ENCODE measurements at regions not wholly inside any gene's neighbourhood (a gene's known extent, or its start where the extent isn't known, plus 50 kb on each side); places are given as distances from the start of the nearest gene placed in this dataset.
"Not testable (repeated sequence)": the region's sequence is repeated elsewhere in the genome, so short reads cannot be mapped to it uniquely, and the experiment has no call there.

DNA sequence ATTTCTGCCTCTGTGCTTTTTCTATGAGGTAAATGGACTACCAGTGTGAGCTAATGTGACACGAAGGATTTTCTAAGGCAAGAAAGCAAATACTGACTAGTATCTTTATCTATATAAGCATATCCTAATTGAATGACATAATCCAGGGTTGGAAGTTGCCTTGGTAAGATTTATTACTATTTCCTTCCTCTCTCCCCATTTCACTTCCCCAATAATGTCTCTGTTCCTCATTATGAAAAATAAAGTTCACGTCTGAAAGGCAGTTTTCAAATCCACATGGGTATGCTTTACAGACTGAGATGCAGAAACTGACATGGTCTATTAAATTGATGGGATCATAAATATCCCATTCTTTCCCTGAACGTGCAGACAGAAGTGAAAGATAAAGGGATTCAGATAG lies 86.0 kb downstream of the DTWD1 start:
- no peak for DNase-seq (ENCODE audit: low read depth)

DNA sequence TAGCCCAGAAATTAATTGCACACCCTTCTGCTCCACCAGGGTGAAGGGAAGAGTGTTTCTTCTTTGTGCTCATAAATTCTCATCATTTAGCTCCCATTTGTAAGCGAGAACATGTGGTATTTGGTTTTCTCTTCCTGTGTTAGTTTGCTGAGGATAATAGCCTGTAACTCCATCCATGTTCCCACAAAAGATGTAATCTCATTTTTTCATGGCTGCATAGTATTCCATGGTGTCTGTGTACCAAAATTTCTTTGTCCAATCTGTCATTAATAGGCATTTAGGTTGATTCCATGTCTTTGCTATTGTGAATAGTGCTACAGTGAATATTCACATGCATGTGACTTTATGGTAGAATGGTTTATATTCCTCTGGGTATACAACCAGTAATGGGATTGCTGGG lies 86.8 kb downstream of the DTWD1 start:
- DNase-seq (ENCODE audit: low read depth): no peak

DNA sequence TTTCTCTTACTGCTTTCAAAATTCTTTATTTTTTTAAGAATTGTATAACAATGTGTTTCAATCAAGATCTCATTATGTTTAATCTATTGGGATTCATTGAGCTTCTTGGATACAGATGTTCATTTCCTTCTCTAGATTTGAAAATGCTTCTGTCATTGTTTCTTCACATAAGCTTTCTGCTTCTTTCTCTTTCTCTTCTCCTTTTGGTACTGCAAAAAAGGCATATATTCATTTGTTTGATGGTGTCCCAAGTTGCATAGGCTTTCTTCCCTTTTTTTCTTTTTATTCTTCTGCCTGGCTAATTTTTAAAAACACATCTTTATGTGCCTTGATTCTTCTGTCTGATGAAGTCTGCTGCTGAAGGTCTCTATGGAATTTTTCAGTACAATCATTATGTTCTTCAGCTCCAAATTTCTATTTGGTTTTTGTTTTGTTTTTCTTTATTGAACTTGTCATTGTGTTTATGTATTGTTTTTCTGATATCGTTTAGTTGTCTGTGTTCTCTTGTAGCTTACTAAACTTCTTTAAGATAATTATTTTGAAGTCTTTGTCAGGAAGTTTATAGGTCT lies 88.9 kb downstream of the DTWD1 start:
- DNase-seq (ENCODE audit: low read depth): no peak

- DNase-seq (ENCODE audit: low read depth): no peak
Measured at GRCh38 chr15:49712162-49712561, 91.3 kb downstream of the DTWD1 start.

DNA sequence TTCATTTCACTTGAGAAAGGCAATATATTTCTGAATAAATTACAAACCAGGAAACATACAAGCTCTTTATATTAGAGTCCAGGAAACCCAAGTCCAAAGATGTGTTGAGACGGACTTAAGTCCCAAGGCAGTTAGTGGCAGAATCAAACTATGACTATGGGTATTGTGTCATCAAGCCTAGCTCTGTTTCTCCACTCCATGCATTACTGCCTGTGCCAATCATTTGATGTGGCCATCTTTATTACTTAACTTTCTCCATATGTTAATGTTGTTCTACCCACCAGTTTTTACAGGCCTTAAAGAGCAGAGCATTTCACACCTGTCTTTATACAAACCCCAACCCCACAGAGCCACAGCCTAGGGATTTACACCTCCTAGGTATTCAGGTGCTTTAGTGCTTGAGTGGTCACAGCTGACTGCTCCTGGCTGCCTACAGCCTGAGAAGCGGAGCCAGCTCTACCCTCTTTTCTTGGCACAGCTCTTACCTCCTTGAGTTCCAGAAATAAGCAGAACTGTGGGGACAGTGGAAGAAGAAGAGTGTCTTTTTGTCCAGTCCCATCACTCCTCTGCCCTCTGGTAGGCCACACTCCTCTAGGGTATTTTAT lies 92.1 kb downstream of the DTWD1 start:
- DNase-seq (ENCODE audit: low read depth): no peak

DNA sequence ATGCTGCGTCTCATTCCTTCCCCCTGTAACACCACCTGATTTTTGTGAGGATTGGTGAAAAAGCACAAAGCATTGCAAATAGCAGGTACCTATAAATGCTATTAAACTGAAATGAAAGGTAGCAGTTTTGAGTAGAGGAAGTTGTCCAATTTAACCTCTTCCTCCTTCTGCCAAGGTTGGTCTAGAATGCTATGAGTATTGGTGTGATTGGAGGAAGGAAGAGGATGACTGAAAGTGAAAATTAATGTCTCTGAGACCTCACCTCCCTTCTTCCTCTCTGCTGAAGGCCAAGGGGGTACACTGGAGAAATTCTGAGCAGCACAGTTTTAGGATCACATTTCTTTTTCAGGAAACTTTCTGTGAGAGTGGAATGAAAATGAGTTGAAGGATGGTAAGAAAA lies 94.4 kb downstream of the DTWD1 start:
- DNase-seq (ENCODE audit: low read depth): no peak

DNA sequence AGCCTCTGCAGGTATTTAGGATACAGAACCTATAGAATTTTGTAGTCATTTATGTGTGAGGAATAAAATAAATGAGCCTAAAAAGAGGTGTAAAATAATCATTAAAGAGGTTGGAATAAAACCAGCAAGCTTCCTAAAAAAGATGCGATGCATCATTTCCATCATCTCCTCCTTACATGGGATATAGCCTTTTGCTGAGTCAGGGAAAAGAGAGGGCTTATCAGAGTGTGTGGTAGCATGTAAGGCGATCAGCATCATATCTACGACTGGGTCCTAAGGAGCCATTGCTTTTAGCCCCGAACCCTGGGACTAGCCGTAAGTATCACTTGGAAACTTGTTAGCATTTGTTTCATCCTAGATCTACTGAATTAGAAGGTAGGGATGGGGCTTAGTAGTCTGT lies 94.9 kb downstream of the DTWD1 start:
- no peak for DNase-seq (ENCODE audit: low read depth)

GRCh38 chr15:49718234-49718633 lies 97.4 kb downstream of the DTWD1 start:
- peak; percentile 39 for DNase-seq (ENCODE audit: low read depth)

- no peak for DNase-seq (ENCODE audit: low read depth)
Measured at GRCh38 chr15:49718846-49719245, 98.0 kb downstream of the DTWD1 start.

- no peak for DNase-seq (ENCODE audit: low read depth)
Measured at GRCh38 chr15:49720261-49720660, 99.4 kb downstream of the DTWD1 start.

GRCh38 chr15:49721091-49721490 lies 100.2 kb downstream of the DTWD1 start:
- no peak for DNase-seq (ENCODE audit: low read depth)

- DNase-seq (ENCODE audit: low read depth): no peak
Measured at GRCh38 chr15:49721621-49722020, 100.8 kb downstream of the DTWD1 start.

DNA sequence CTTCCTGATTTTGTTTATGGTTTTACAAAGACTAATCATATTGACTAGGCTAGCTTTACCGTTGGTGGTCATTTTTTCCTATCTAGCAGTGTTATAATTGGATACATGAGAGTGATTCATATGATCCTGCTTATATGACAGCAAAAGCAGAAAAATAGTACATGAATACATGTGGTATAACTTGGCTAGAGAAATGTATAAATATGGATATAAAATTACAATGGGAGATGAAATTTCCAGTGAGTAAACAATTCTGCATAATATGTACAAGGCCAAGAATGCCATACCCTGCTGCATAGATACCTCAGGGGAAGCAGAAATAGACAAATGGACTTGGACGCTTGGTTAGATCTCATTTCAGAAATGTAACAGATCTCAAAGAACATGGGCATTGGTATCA lies 103.1 kb downstream of the DTWD1 start:
- no peak for DNase-seq (ENCODE audit: low read depth)

- DNase-seq (ENCODE audit: low read depth): no peak
Measured at GRCh38 chr15:49731187-49732099, 110.6 kb downstream of the DTWD1 start.

- not testable (repeated sequence) for DNase-seq (ENCODE audit: low read depth)
Measured at GRCh38 chr15:49732109-49732508, 111.3 kb downstream of the DTWD1 start.

DNA sequence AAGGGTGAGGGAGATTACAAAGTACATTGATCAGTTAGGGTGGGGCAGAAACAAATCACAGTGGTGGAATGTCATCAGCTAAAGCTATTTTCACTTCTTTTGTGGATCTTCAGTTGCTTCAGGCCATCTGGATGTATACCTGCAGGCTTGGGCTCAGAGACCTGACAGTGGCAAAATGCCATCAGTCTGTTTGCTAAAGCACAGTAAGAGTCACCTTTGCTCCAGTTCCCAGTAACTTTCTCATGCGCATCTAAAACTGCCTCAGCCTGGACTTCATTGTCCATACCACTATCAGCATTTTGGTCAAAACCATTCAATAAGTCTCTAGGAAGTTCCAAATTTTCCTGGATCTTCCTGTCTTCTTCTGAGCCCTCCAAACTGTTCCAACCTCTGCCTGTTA lies 113.2 kb downstream of the DTWD1 start:
- DNase-seq (ENCODE audit: low read depth): not testable (repeated sequence)

DNA sequence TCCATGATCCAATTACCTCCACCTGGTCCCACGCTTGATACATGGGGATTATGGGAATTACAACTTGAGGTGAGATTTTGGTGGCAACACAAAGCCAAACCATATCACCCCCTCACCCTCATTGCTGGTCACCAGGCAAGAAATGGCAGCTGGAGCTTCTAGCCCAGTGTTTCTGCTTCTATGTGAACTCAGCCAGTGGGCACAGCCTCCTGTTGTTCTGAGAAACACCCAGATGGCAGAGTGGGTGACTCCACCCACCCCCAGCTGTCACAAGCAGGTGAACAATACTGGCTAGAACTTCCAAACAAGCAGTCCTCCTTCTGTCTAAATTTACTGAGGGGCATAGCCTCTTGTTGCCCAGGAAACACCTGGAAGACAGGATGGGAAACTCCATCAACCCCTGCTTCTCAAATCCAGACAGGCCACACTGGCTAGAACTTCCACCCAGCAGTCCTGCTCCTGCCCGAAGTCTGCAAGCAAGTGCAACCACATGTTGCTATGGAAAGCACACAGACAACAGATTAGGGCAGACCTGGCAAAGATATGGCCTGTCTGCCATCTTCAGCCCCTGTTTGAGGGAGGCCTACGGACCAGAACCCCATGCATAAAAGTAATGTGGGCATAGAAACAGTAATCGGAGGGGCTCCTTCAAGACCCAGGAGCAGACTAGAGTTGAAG lies 114.1 kb downstream of the DTWD1 start:
- DNase-seq (ENCODE audit: low read depth): no peak

- no peak for DNase-seq (ENCODE audit: low read depth)
Measured at GRCh38 chr15:49737127-49737526, 116.3 kb downstream of the DTWD1 start.

GRCh38 chr15:49741712-49742111 lies 120.9 kb downstream of the DTWD1 start:
- no peak for DNase-seq (ENCODE audit: low read depth)

DNA sequence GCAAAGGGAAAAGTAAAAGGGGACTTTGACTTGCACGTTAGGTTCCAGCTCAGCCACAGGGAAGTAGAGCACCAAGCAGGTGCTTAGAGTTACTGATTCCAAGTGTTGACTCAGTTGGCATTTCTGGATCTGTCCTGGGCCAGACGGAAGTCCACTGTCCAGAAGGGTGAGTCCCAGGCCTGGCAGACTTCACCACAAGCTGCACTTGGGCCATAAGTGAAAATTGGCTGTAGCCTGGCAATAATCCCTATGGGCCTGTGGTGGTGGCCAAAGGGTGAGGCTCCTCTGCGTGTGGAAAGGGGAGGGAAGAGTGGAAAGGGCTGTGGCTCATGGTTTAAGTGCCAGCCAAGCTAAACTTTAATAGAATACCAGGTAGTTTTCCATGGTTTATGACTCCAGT lies 121.5 kb downstream of the DTWD1 start:
- DNase-seq (ENCODE audit: low read depth): no peak

DNA sequence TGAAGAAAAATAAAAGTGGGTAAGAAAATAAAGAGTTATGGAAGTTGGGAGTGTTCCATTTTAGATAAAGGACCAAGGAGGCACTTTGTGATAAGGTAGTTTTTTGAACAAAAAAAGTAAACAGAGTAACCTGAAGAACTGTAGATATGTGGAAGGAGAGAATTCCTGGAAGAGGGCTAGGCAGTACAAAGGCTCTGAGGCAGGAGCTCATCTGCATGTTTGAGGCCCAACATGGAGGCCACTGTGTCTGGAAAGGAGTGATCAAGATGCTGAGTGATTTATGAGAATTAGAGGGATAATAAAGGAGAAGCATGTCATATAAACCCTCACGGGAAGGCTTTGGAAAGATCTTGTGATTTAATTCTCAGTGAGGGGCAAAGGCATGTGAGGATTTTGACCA lies 126.5 kb downstream of the DTWD1 start:
- no peak for DNase-seq (ENCODE audit: low read depth)

DNA sequence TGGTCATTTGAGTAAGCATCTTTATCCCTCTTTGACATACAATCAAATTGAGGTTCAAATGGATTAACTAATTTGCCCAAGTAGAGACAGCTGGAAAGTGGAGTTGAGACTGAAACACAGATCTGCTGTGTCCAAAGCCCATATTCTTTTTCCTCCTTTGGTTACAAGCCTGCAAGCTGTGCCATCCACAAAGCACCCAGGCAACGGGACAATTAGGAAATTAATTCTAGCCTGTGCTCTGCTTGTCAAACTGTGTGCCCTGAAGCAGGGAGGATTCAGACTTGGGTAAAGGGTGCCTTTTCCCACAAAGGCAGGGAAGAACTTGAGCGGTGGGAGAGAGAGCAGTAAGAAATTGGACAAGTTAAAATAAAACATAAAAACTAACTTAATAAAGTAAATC lies 127.9 kb downstream of the DTWD1 start:
- DNase-seq (ENCODE audit: low read depth): no peak
